Liver (tissue), 8 donors: ENCODE measurements at regions not wholly inside any gene's neighbourhood (a gene's known extent, or its start where the extent isn't known, plus 50 kb on each side); places are given as distances from the start of the nearest gene placed in this dataset.

ENCODE experiments used
- DNase-seq: peaks from one replicate; pipeline ENCODE4 v3.0.0-alpha.2; 2017; ENCODE audit warnings: low spot score
- H3K27ac ChIP-seq, 2 donors: one replicate each; pipeline ENCODE4 v1.7.0; 2013; ENCODE audit warnings: inconsistent platforms in 2 of 2, low read length in 2 of 2, control low read depth in 1 of 2, low read depth in 1 of 2, mild to moderate bottlenecking in 1 of 2
- H3K27me3 ChIP-seq, 4 donors: one replicate each; pipeline versions ENCODE4 v1.6.1 to v1.7.0; 2013; ENCODE audit warnings: low read length in 3 of 4, inconsistent platforms in 1 of 4, mild to moderate bottlenecking in 1 of 4, moderate library complexity in 1 of 4; ENCODE audit not compliant: control insufficient read depth in 4 of 4, insufficient read depth in 4 of 4
- H3K36me3 ChIP-seq, 4 donors: one replicate each; pipeline versions ENCODE4 v1.6.1 to v1.7.0; 2013; ENCODE audit warnings: low read length in 3 of 4, mild to moderate bottlenecking in 3 of 4, low read depth in 1 of 4, moderate library complexity in 1 of 4; ENCODE audit not compliant: control insufficient read depth in 4 of 4, insufficient read depth in 3 of 4
- H3K4me1 ChIP-seq, 4 donors: one replicate each; pipeline versions ENCODE4 v1.6.1 to v1.7.0; 2013; ENCODE audit warnings: low read length in 3 of 4, mild to moderate bottlenecking in 3 of 4, moderate library complexity in 1 of 4; ENCODE audit not compliant: control insufficient read depth in 4 of 4, insufficient read depth in 4 of 4
- H3K4me3 ChIP-seq, 3 donors: one replicate each; pipeline versions ENCODE4 v1.6.1 to v1.7.0; 2013; ENCODE audit warnings: low read length in 3 of 3, control low read depth in 1 of 3, low read depth in 1 of 3, mild to moderate bottlenecking in 1 of 3
- H3K9ac ChIP-seq, 2 donors: one replicate each; pipeline ENCODE4 v1.7.0; 2013; ENCODE audit warnings: low read length in 2 of 2, mild to moderate bottlenecking in 2 of 2, moderate library complexity in 2 of 2, control low read depth in 1 of 2, low read depth in 1 of 2
- H3K9me3 ChIP-seq, 4 donors: one replicate each; pipeline versions ENCODE4 v1.6.1 to v1.7.0; 2013; ENCODE audit warnings: low read length in 3 of 4; ENCODE audit not compliant: control insufficient read depth in 4 of 4
- ATF3 ChIP-seq: IDR thresholded peaks from 2 replicates; pipeline ENCODE4 v1.6.1; 2016; ENCODE audit warnings: antibody characterized with exemption
- CTCF ChIP-seq: fragments of 150-350 bp; IDR thresholded peaks from 2 replicates; pipeline ENCODE4 v1.5.1; 2017; ENCODE audit warnings: improper control_type of control experiment, low read depth, low read length; ENCODE audit not compliant: missing input control
- EGR1 ChIP-seq, 2 donors: IDR thresholded peaks; 2 replicates each; pipeline ENCODE4 v1.6.1; 2016 to 2018; ENCODE audit warnings: antibody characterized with exemption in 2 of 2, low read depth in 2 of 2
- FOXA1 ChIP-seq: IDR thresholded peaks from 2 replicates; pipeline ENCODE4 v1.6.1; 2016; ENCODE audit warnings: antibody characterized with exemption
- FOXA2 ChIP-seq: IDR thresholded peaks from 2 replicates; pipeline ENCODE4 v1.6.1; 2016; ENCODE audit warnings: antibody characterized with exemption
- GABPA ChIP-seq, 2 donors: IDR thresholded peaks in 1 of 2; conservative IDR thresholded peaks in 1 of 2; 2 replicates each; pipeline ENCODE4 v1.6.1; 2016; ENCODE audit warnings: antibody characterized with exemption in 2 of 2, mild to moderate bottlenecking in 1 of 2, moderate library complexity in 1 of 2
- HNF4A ChIP-seq, 2 donors: conservative IDR thresholded peaks; 2 replicates each; pipeline ENCODE4 v1.6.1; 2016; ENCODE audit warnings: antibody characterized with exemption in 2 of 2, mild to moderate bottlenecking in 2 of 2
- HNF4G ChIP-seq: IDR thresholded peaks from 2 replicates; pipeline ENCODE4 v1.6.1; 2016; ENCODE audit warnings: antibody characterized with exemption
- JUND ChIP-seq, 2 donors: IDR thresholded peaks; 2 replicates each; pipeline ENCODE4 v1.6.1; 2016; ENCODE audit warnings: antibody characterized with exemption in 2 of 2
- MAX ChIP-seq: IDR thresholded peaks from 2 replicates; pipeline ENCODE4 v1.6.1; 2016; ENCODE audit warnings: antibody characterized with exemption
- NR2F2 ChIP-seq: IDR thresholded peaks from 2 replicates; pipeline ENCODE4 v1.6.1; 2016; ENCODE audit warnings: antibody characterized with exemption
- RAD21 ChIP-seq, 2 donors: IDR thresholded peaks; 2 replicates each; pipeline ENCODE4 v1.6.1; 2016; ENCODE audit warnings: antibody characterized with exemption in 2 of 2, mild to moderate bottlenecking in 2 of 2
- RXRA ChIP-seq, 2 donors: IDR thresholded peaks; 2 replicates each; pipeline ENCODE4 v1.6.1; 2017 to 2018; ENCODE audit warnings: antibody characterized with exemption in 2 of 2, mild to moderate bottlenecking in 1 of 2
- SP1 ChIP-seq: IDR thresholded peaks from 2 replicates; pipeline ENCODE4 v1.6.1; 2018; ENCODE audit warnings: antibody characterized with exemption, mild to moderate bottlenecking
- TAF1 ChIP-seq: conservative IDR thresholded peaks from 2 replicates; pipeline ENCODE4 v1.6.1; 2016; ENCODE audit warnings: antibody characterized with exemption, mild to moderate bottlenecking
- YY1 ChIP-seq: IDR thresholded peaks from 2 replicates; pipeline ENCODE4 v1.6.1; 2016; ENCODE audit warnings: antibody characterized with exemption, mild to moderate bottlenecking
- ZBTB33 ChIP-seq: IDR thresholded peaks from 2 replicates; pipeline ENCODE4 v1.6.1; 2016; ENCODE audit warnings: antibody characterized with exemption
- WGBS: extraction: QIAGEN DNeasy Blood & Tissue Kit; methylation state at CpG from one replicate; pipeline ENCODE4 v1.1.7; 2013; 5-methylcytosine and 5-hydroxymethylcytosine counted together
- donor health status: healthy.
- donor health status: healthy.
- donor health status: healthy.
- donor health status: healthy.
- donor health status: healthy.

GRCh38 chr2:193935114-193935513 lies 1721.9 kb upstream of the SLC39A10 start:
- no peaks in the 10 kb centered on the region for H3K9me3 ChIP-seq
- H3K36me3 ChIP-seq = no peaks in the 10 kb centered on the region
- no peak for DNase-seq
- H3K9ac ChIP-seq = no peak overlapping the region
- H3K27ac ChIP-seq = no peak overlapping the region
- 83% methylated on average over 3 of the region's 3 CpGs for WGBS
- TF ChIP-seq EGR1 (IDR thresholded peaks at IDR 0.05; ENCODE audit: low read depth in 2 of 2) (no peak), YY1 (no peak), MAX (no peak), JUND (IDR thresholded peaks at IDR 0.05) (no peak), RAD21 (IDR thresholded peaks at IDR 0.05) (no peak)
- H3K4me1 ChIP-seq = no peaks in the 10 kb centered on the region
- no peak overlapping the region for H3K4me3 ChIP-seq
- no peaks in the 10 kb centered on the region for H3K27me3 ChIP-seq

GRCh38 chr2:193929131-193929530 lies 1727.9 kb upstream of the SLC39A10 start:
- H3K36me3 ChIP-seq = no peaks in the 10 kb centered on the region
- H3K9me3 ChIP-seq = no peaks in the 10 kb centered on the region
- H3K4me1 ChIP-seq = no peaks in the 10 kb centered on the region
- no peak overlapping the region for H3K27ac ChIP-seq
- H3K9ac ChIP-seq = no peak overlapping the region
- 60% methylated on average over 1 of the region's 1 CpG for WGBS
- TF ChIP-seq GABPA (IDR thresholded peaks at IDR 0.05 in 1 of 2, conservative IDR thresholded peaks at IDR 0.05 in 1 of 2) (no peak), MAX (no peak), TAF1 (no peak), SP1 (no peak), EGR1 (IDR thresholded peaks at IDR 0.05; ENCODE audit: low read depth in 2 of 2) (no peak), RXRA (IDR thresholded peaks at IDR 0.05) (no peak)
- DNase-seq = no peak
- no peaks in the 10 kb centered on the region for H3K27me3 ChIP-seq
- H3K4me3 ChIP-seq = no peak overlapping the region

- DNase-seq = no peak
- WGBS = 32% methylated on average over 1 of the region's 1 CpG
- no peak for TF ChIP-seq CTCF
- Histone ChIP-seq H3K4me3 (no peak overlapping the region), H3K4me1 (no peaks in the 10 kb centered on the region), H3K9ac (no peak overlapping the region), H3K36me3 (no peaks in the 10 kb centered on the region), H3K9me3 (no peaks in the 10 kb centered on the region), H3K27ac (no peak overlapping the region), H3K27me3 (no peaks in the 10 kb centered on the region)
These were observed 1712.8 kb upstream of the TMEFF2 start for GRCh38 chr2:193907561-193907960.

GRCh38 chr2:193900292-193900691 lies 1705.6 kb upstream of the TMEFF2 start:
- no peaks in the 10 kb centered on the region for H3K9me3 ChIP-seq
- 73% methylated on average over 3 of the region's 3 CpGs for WGBS
- TF ChIP-seq FOXA1 (no peak), SP1 (no peak), NR2F2 (no peak), HNF4G (no peak), GABPA (IDR thresholded peaks at IDR 0.05 in 1 of 2, conservative IDR thresholded peaks at IDR 0.05 in 1 of 2) (no peak), ZBTB33 (no peak), RXRA (IDR thresholded peaks at IDR 0.05) (no peak), HNF4A (conservative IDR thresholded peaks at IDR 0.05) (no peak), EGR1 (IDR thresholded peaks at IDR 0.05; ENCODE audit: low read depth in 2 of 2) (no peak), MAX (no peak), YY1 (no peak), ATF3 (no peak), FOXA2 (no peak)

More at GRCh38 chr2:193900292-193900691, 1705.6 kb upstream of the TMEFF2 start:
- Histone ChIP-seq H3K27ac (no peak overlapping the region), H3K9ac (no peak overlapping the region), H3K36me3 (no peaks in the 10 kb centered on the region), H3K4me1 (no peaks in the 10 kb centered on the region), H3K4me3 (no peak overlapping the region), H3K27me3 (no peaks in the 10 kb centered on the region)
- DNase-seq = no peak
